CD14-positive monocyte (primary cell): ENCODE measurements at regions not wholly inside any gene's neighbourhood (a gene's known extent, or its start where the extent isn't known, plus 50 kb on each side); places are given as distances from the start of the nearest gene placed in this dataset.

Experiments
- DNase-seq, 3 donors: peaks; one replicate each; pipeline ENCODE4 v3.0.0-alpha.2; 2011 to 2022
- H2AFZ ChIP-seq: 2 replicates; pipeline ENCODE4 v1.6.0; 2012; ENCODE audit warnings: mild to moderate bottlenecking, low read depth, low read length, inconsistent platforms; ENCODE audit not compliant: insufficient read depth, poor library complexity, severe bottlenecking
- H3K27ac ChIP-seq, 2 donors: 1 replicate in 1 of 2; 2 replicates in 1 of 2; pipeline ENCODE4 v1.5.1; 2012 to 2013; ENCODE audit warnings: low read length in 2 of 2, control low read depth in 1 of 2, inconsistent platforms in 1 of 2, low read depth in 1 of 2, mild to moderate bottlenecking in 1 of 2
- H3K27me3 ChIP-seq, 2 donors: one replicate each; pipeline versions ENCODE4 v1.6.0 to v1.6.1; 2011 to 2013; ENCODE audit warnings: low read length in 2 of 2; ENCODE audit not compliant: control insufficient read depth in 2 of 2, insufficient read depth in 2 of 2
- H3K36me3 ChIP-seq, 2 donors: replicated peaks in 1 of 2; 1 replicate in 1 of 2; 2 replicates in 1 of 2; pipeline versions ENCODE4 v1.5.1 to v1.6.1; 2012 to 2013; ENCODE audit warnings: low read length in 2 of 2, control low read depth in 1 of 2, inconsistent platforms in 1 of 2, mild to moderate bottlenecking in 1 of 2; ENCODE audit not compliant: insufficient read depth in 2 of 2, control insufficient read depth in 1 of 2
- H3K4me1 ChIP-seq, 2 donors: 1 replicate in 1 of 2; 2 replicates in 1 of 2; pipeline versions ENCODE4 v1.5.1 to v1.6.1; 2012 to 2013; ENCODE audit warnings: low read length in 2 of 2, control low read depth in 1 of 2, inconsistent platforms in 1 of 2, mild to moderate bottlenecking in 1 of 2, moderate library complexity in 1 of 2; ENCODE audit not compliant: insufficient read depth in 2 of 2, control insufficient read depth in 1 of 2
- H3K4me2 ChIP-seq: replicated peaks from 2 replicates; pipeline ENCODE3; 2012; ENCODE audit warnings: low read length, moderate library complexity, mild to moderate bottlenecking; ENCODE audit not compliant: poor library complexity, severe bottlenecking; ENCODE audit errors: extremely low read depth
- H3K4me3 ChIP-seq, 3 experiments: fragments of 200-600 bp in 1 of 3; sonication (generic) in 1 of 3; replicated peaks in 1 of 3; 1 replicate in 2 of 3; 2 replicates in 1 of 3; pipeline ENCODE4 v1.5.1; 2011 to 2013; ENCODE audit warnings: low read length in 3 of 3, mild to moderate bottlenecking in 3 of 3, control low read depth in 2 of 3, low read depth in 2 of 3, inconsistent platforms in 1 of 3, moderate library complexity in 1 of 3
- H3K79me2 ChIP-seq: 2 replicates; pipeline ENCODE4 v1.6.0; 2012; ENCODE audit warnings: mild to moderate bottlenecking, control low read depth, inconsistent platforms, low read length, moderate library complexity; ENCODE audit not compliant: insufficient read depth
- H3K9ac ChIP-seq: 2 replicates; pipeline ENCODE4 v1.6.0; 2017; ENCODE audit warnings: low read length, mild to moderate bottlenecking; ENCODE audit not compliant: insufficient read depth, poor library complexity, severe bottlenecking
- H3K9me3 ChIP-seq, 2 donors: replicated peaks in 1 of 2; 1 replicate in 1 of 2; 2 replicates in 1 of 2; pipeline versions ENCODE4 v1.5.1 to v1.6.1; 2012 to 2013; ENCODE audit warnings: low read length in 2 of 2, control low read depth in 1 of 2; ENCODE audit not compliant: control insufficient read depth in 1 of 2, insufficient read depth in 1 of 2
- H4K20me1 ChIP-seq: 2 replicates; pipeline ENCODE4 v1.6.0; 2012; ENCODE audit warnings: mild to moderate bottlenecking, low read length, control low read depth, moderate library complexity; ENCODE audit not compliant: insufficient read depth
- H3K27ac Mint-ChIP-seq, 7 donors: one replicate each; pipeline ENCODE4 v1.8.0; 2020; ENCODE audit warnings: mild to moderate bottlenecking in 7 of 7, mixed read lengths in 7 of 7, moderate library complexity in 6 of 7, inconsistent platforms in 2 of 7
- H3K27me3 Mint-ChIP-seq, 3 donors: one replicate each; pipeline ENCODE4 v1.8.0; 2021 to 2022; ENCODE audit warnings: low read depth in 3 of 3, mild to moderate bottlenecking in 3 of 3, mixed read lengths in 3 of 3, moderate library complexity in 3 of 3, inconsistent platforms in 1 of 3
- H3K36me3 Mint-ChIP-seq, 2 donors: one replicate each; pipeline ENCODE4 v1.8.0; 2020; ENCODE audit warnings: mixed read lengths in 2 of 2, inconsistent platforms in 1 of 2, mild to moderate bottlenecking in 1 of 2
- H3K4me1 Mint-ChIP-seq: one replicate; pipeline ENCODE4 v1.8.0; 2020; ENCODE audit warnings: mild to moderate bottlenecking, mixed read lengths
- H3K4me3 Mint-ChIP-seq, 2 donors: one replicate each; pipeline ENCODE4 v1.8.0; 2020; ENCODE audit warnings: mild to moderate bottlenecking in 2 of 2, mixed read lengths in 2 of 2, moderate library complexity in 1 of 2
- H3K9me3 Mint-ChIP-seq, 7 donors: one replicate each; pipeline ENCODE4 v1.8.0; 2020 to 2022; ENCODE audit warnings: mixed read lengths in 7 of 7, mild to moderate bottlenecking in 6 of 7, moderate library complexity in 6 of 7, inconsistent platforms in 2 of 7
- CTCF ChIP-seq: fragments of 200-600 bp; IDR thresholded peaks from one replicate; pipeline ENCODE4 v1.8.0; 2022; ENCODE audit warnings: antibody characterized with exemption, mild to moderate bottlenecking
- WGBS: methylation state at CpG from one replicate; pipeline ENCODE4 v1.1.5; 2013; ENCODE audit warnings: missing lambda C conversion rate; ENCODE audit not compliant: insufficient coverage; 5-methylcytosine and 5-hydroxymethylcytosine counted together
- intact Hi-C, 2 donors: fragments of 100-400 bp; cut with micrococcal nuclease; formaldehyde crosslinking; loops; one replicate each; pipeline versions ENCODE4 v1.15.0 to v1.15.1; 2023

GRCh38 chr5:133844836-133845235 is 123.6 kb downstream of the C5orf15 start:
- DNase-seq: no peak
- no peaks in the 10 kb centered on the region for H3K36me3 ChIP-seq
- Mint-ChIP-seq H3K27me3 (peaks cover 2 to 7% (median 6%) of the 10 kb centered on the region in 3 donors), H3K27ac (no peak overlapping the region), H3K4me3 (no peak overlapping the region), H3K9me3 (no peaks in the 10 kb centered on the region), H3K36me3 (no peaks in the 10 kb centered on the region), H3K4me1 (peaks cover 7% of the 10 kb centered on the region)
- 92% methylated on average over 5 of the region's 8 CpGs for WGBS
- H3K4me1 ChIP-seq: no peaks in the 10 kb centered on the region
- no peak overlapping the region for H3K4me2 ChIP-seq
- H3K27ac ChIP-seq: no peak overlapping the region
- H4K20me1 ChIP-seq: no peaks in the 10 kb centered on the region
- no peaks in the 10 kb centered on the region for H3K27me3 ChIP-seq
- TF ChIP-seq CTCF: no peak
- H2AFZ ChIP-seq: no peak overlapping the region
- intact Hi-C loops: no loop called here
- H3K9me3 ChIP-seq: no peaks in the 10 kb centered on the region
- no peak overlapping the region for H3K4me3 ChIP-seq
- no peak overlapping the region for H3K9ac ChIP-seq
- H3K79me2 ChIP-seq: no peaks in the 10 kb centered on the region

- WGBS: 92% methylated on average over 2 of the region's 4 CpGs
- no peaks in the 10 kb centered on the region for H3K9me3 ChIP-seq
- peaks cover 2 to 7% (median 6%) of the 10 kb centered on the region in 3 donors for H3K27me3 Mint-ChIP-seq
Measured at GRCh38 chr5:133843911-133844310, 124.5 kb downstream of the C5orf15 start.

More at GRCh38 chr5:133843911-133844310, 124.5 kb downstream of the C5orf15 start:
- Histone ChIP-seq H3K4me1 (no peaks in the 10 kb centered on the region), H3K27ac (no peak overlapping the region), H3K4me3 (no peak overlapping the region), H3K79me2 (no peaks in the 10 kb centered on the region), H3K27me3 (no peaks in the 10 kb centered on the region), H2AFZ (no peak overlapping the region), H3K36me3 (no peaks in the 10 kb centered on the region), H3K4me2 (no peak overlapping the region), H4K20me1 (no peaks in the 10 kb centered on the region), H3K9ac (no peak overlapping the region)
- intact Hi-C loops: no loop called here
- no peak for DNase-seq
- H3K9me3 Mint-ChIP-seq: no peaks in the 10 kb centered on the region
- no peak for TF ChIP-seq CTCF
- no peak overlapping the region for H3K27ac Mint-ChIP-seq
- H3K4me3 Mint-ChIP-seq: no peak overlapping the region
- peaks cover 7% of the 10 kb centered on the region for H3K4me1 Mint-ChIP-seq
- no peaks in the 10 kb centered on the region for H3K36me3 Mint-ChIP-seq
